PC-3 (cell line): ENCODE measurements at regions not wholly inside any gene's neighbourhood (a gene's known extent, or its start where the extent isn't known, plus 50 kb on each side); places are given as distances from the start of the nearest gene placed in this dataset.

Experiments used
- ATAC-seq: fragments of 200-7000 bp; cut with Tn5 transposase; 2 replicates; pipeline ENCODE4 v1.9.1; 2020; ENCODE audit warnings: mild to moderate bottlenecking, moderate library complexity
- BruUV-seq: library from RNA; stranded (reverse); fragments of 400-500 nt; replicated peaks from 2 replicates; lab custom pipeline; 2021; lab: Mats Ljungman, UMichigan
- CTCF ChIA-PET: fragments of 300-600 bp; sonication (Branson Sonifier 250); formaldehyde crosslinking; loops from one replicate; lab custom pipeline; 2022; ENCODE audit warnings: antibody characterized with exemption; lab: Charles Lee
- POLR2A ChIA-PET: fragments of 300-600 bp; sonication (Branson Sonifier 250); formaldehyde crosslinking; loops from one replicate; lab custom pipeline; 2022; ENCODE audit warnings: antibody characterized with exemption; ENCODE audit not compliant: unreplicated experiment; lab: Charles Lee
- DNase-seq: peaks from one replicate; pipeline ENCODE4 v3.0.0-alpha.2; 2015
- H2AFZ ChIP-seq: fragments of 300-600 bp; sonication (generic); 2 replicates; pipeline ENCODE4 v1.6.0; 2016; ENCODE audit warnings: antibody characterized with exemption, low read length
- H3F3A ChIP-seq: fragments of 300-600 bp; sonication (generic); one replicate; pipeline ENCODE4 v1.6.0; 2017; ENCODE audit warnings: antibody characterized with exemption, low read length, control low read depth, mild to moderate bottlenecking; ENCODE audit not compliant: unreplicated experiment
- H3K27ac ChIP-seq: fragments of 300-600 bp; sonication (generic); 2 replicates; pipeline ENCODE4 v1.5.1; 2016; ENCODE audit warnings: mild to moderate bottlenecking, low read length
- H3K27me3 ChIP-seq: fragments of 300-600 bp; sonication (generic); 2 replicates; pipeline ENCODE4 v1.6.1; 2016; ENCODE audit warnings: low read length, mixed read lengths
- H3K36me3 ChIP-seq: fragments of 300-600 bp; sonication (generic); 2 replicates; pipeline ENCODE4 v1.6.1; 2016; ENCODE audit warnings: low read depth, mixed run types, low read length, mixed read lengths
- H3K4me1 ChIP-seq: fragments of 300-600 bp; sonication (generic); 2 replicates; pipeline ENCODE4 v1.5.1; 2016; ENCODE audit warnings: low read length; ENCODE audit not compliant: insufficient read depth
- H3K4me2 ChIP-seq: fragments of 300-600 bp; sonication (generic); 2 replicates; pipeline ENCODE4 v1.6.0; 2016; ENCODE audit warnings: low read length
- H3K4me3 ChIP-seq: fragments of 300-600 bp; sonication (generic); 2 replicates; pipeline ENCODE4 v1.5.1; 2016; ENCODE audit warnings: mild to moderate bottlenecking, low read length, mixed read lengths
- H3K79me2 ChIP-seq: fragments of 300-600 bp; sonication (generic); 2 replicates; pipeline ENCODE4 v1.6.1; 2017; ENCODE audit warnings: low read length, mixed read lengths
- H3K9ac ChIP-seq: fragments of 300-600 bp; sonication (generic); 2 replicates; pipeline ENCODE4 v1.6.0; 2016; ENCODE audit warnings: mild to moderate bottlenecking, low read length
- H3K9me2 ChIP-seq: fragments of 300-600 bp; sonication (generic); replicated peaks from 2 replicates; pipeline ENCODE4 v1.6.1; 2016; ENCODE audit warnings: mixed run types, low read length, mixed read lengths
- H3K9me3 ChIP-seq: fragments of 300-600 bp; sonication (generic); 2 replicates; pipeline ENCODE4 v1.6.1; 2016; ENCODE audit warnings: low read length, mixed read lengths
- H4K20me1 ChIP-seq: fragments of 300-600 bp; sonication (generic); 2 replicates; pipeline ENCODE4 v1.6.1; 2016; ENCODE audit warnings: low read length, mixed read lengths
- CTCF ChIP-seq: fragments of 300-600 bp; sonication (generic); conservative IDR thresholded peaks from 2 replicates; pipeline ENCODE4 v1.5.1; 2017; ENCODE audit warnings: antibody characterized with exemption, low read depth, mild to moderate bottlenecking, low read length
- EZH2 ChIP-seq: fragments of 300-600 bp; sonication (generic); IDR thresholded peaks from one replicate; pipeline ENCODE4 v1.6.1; 2017; ENCODE audit warnings: antibody characterized with exemption, mild to moderate bottlenecking, low read length; ENCODE audit not compliant: unreplicated experiment
- EZH2phosphoT487 ChIP-seq: fragments of 300-600 bp; sonication (generic); IDR thresholded peaks from 2 replicates; pipeline ENCODE4 v1.6.1; 2018; ENCODE audit warnings: mild to moderate bottlenecking, antibody characterized with exemption, low read length, borderline replicate concordance
- intact Hi-C: fragments of 100-400 bp; cut with micrococcal nuclease; formaldehyde crosslinking; loops from 2 replicates; pipeline ENCODE4 v1.9.0; 2023

- Histone ChIP-seq H3K79me2 (no peaks in the 10 kb centered on the region), H4K20me1 (no peaks in the 10 kb centered on the region), H3K9me3 (no peaks in the 10 kb centered on the region), H3F3A (peaks cover 6% of the 10 kb centered on the region), H3K4me3 (no peak overlapping the region), H2AFZ (no peak overlapping the region), H3K9me2 (no peaks in the 10 kb centered on the region), H3K4me2 (no peak overlapping the region), H3K27ac (no peak overlapping the region), H3K4me1 (peaks cover 27% of the 10 kb centered on the region), H3K9ac (no peak overlapping the region), H3K27me3 (no peaks in the 10 kb centered on the region), H3K36me3 (no peaks in the 10 kb centered on the region)
- DNase-seq = no peak
- CTCF ChIA-PET = no interaction called here
- TF ChIP-seq EZH2 = no peak
- no peak for TF ChIP-seq CTCF
- no peak for TF ChIP-seq EZH2phosphoT487
- ATAC-seq = no peak
- POLR2A ChIA-PET = no interaction called here
- BruUV-seq = no TSS peak
- intact Hi-C loops = no loop called here
These were observed 191.2 kb downstream of the IRS1 start for GRCh38 chr2:226608451-226608850.

- no TSS peak for BruUV-seq
- H3K4me3 ChIP-seq = no peak overlapping the region
- TF ChIP-seq EZH2phosphoT487 (no peak), CTCF (no peak), EZH2 (no peak)
- H3F3A ChIP-seq = peaks cover 6% of the 10 kb centered on the region
- H3K27me3 ChIP-seq = no peaks in the 10 kb centered on the region
- POLR2A ChIA-PET = no interaction called here
- peaks cover 19% of the 10 kb centered on the region for H3K4me1 ChIP-seq
- CTCF ChIA-PET = no interaction called here
- H3K9me3 ChIP-seq = no peaks in the 10 kb centered on the region
- H4K20me1 ChIP-seq = no peaks in the 10 kb centered on the region
- no peaks in the 10 kb centered on the region for H3K79me2 ChIP-seq
- no peak overlapping the region for H3K4me2 ChIP-seq
- ATAC-seq = no peak
- intact Hi-C loops = no loop called here
- H2AFZ ChIP-seq = no peak overlapping the region
- no peaks in the 10 kb centered on the region for H3K36me3 ChIP-seq
- no peak overlapping the region for H3K9ac ChIP-seq
- no peak overlapping the region for H3K27ac ChIP-seq
- DNase-seq = no peak
- no peaks in the 10 kb centered on the region for H3K9me2 ChIP-seq
These were observed 192.2 kb downstream of the IRS1 start for GRCh38 chr2:226607379-226607778.

- ATAC-seq = no peak
These were observed 194.0 kb downstream of the IRS1 start for GRCh38 chr2:226605642-226606041.

More at GRCh38 chr2:226605642-226606041, 194.0 kb downstream of the IRS1 start:
- Histone ChIP-seq H4K20me1 (no peaks in the 10 kb centered on the region), H3K9ac (no peak overlapping the region), H3K4me1 (0 out of 2 replicates have a peak, but pooled peaks cover 3% of the 10 kb centered on the region), H3K79me2 (no peaks in the 10 kb centered on the region), H3K36me3 (no peaks in the 10 kb centered on the region), H3K4me3 (no peak overlapping the region), H3K27me3 (no peaks in the 10 kb centered on the region), H3K27ac (no peak overlapping the region), H3K9me3 (no peaks in the 10 kb centered on the region), H3F3A (no peaks in the 10 kb centered on the region), H2AFZ (no peak overlapping the region), H3K9me2 (no peaks in the 10 kb centered on the region), H3K4me2 (no peak overlapping the region)
- CTCF ChIA-PET = no interaction called here
- no peak for DNase-seq
- no peak for TF ChIP-seq EZH2
- POLR2A ChIA-PET = no interaction called here
- intact Hi-C loops = no loop called here
- BruUV-seq = no TSS peak
